CD1c-positive myeloid dendritic cell (primary cell): ENCODE measurements at regions not wholly inside any gene's neighbourhood (a gene's known extent, or its start where the extent isn't known, plus 50 kb on each side); places are given as distances from the start of the nearest gene placed in this dataset.

Experiments used
- DNase-seq: peaks from one replicate; pipeline ENCODE4 v3.0.0-alpha.2; 2016; ENCODE audit errors: extremely low spot score

- no peak for DNase-seq
These were observed 455.5 kb downstream of the CCSER2 start for GRCh38 chr10:84783909-84784308.

- no peak for DNase-seq
These were observed 456.4 kb downstream of the CCSER2 start for GRCh38 chr10:84784749-84785148.

GRCh38 chr10:84789026-84789425, 460.6 kb downstream of the CCSER2 start:
- no peak for DNase-seq

GRCh38 chr10:84798312-84798711, 469.9 kb downstream of the CCSER2 start:
- no peak for DNase-seq

GRCh38 chr10:84801156-84801555, 472.8 kb downstream of the CCSER2 start:
- no peak for DNase-seq

- no peak for DNase-seq
These were observed 473.5 kb downstream of the CCSER2 start for GRCh38 chr10:84801916-84802315.

GRCh38 chr10:84805149-84805548, 476.8 kb downstream of the CCSER2 start:
- DNase-seq = no peak

GRCh38 chr10:84811113-84811512, 482.7 kb downstream of the CCSER2 start:
- DNase-seq = no peak

GRCh38 chr10:84818961-84819360, 490.6 kb downstream of the CCSER2 start:
- no peak for DNase-seq

- no peak for DNase-seq
These were observed 491.7 kb downstream of the CCSER2 start for GRCh38 chr10:84820120-84820519.

- no peak for DNase-seq
These were observed 492.2 kb downstream of the CCSER2 start for GRCh38 chr10:84820596-84820995.

GRCh38 chr10:84822931-84823630, 494.7 kb downstream of the CCSER2 start:
- DNase-seq = no peak

- DNase-seq = no peak
These were observed 496.1 kb downstream of the CCSER2 start for GRCh38 chr10:84824525-84824924.

GRCh38 chr10:84825330-84825729, 496.9 kb downstream of the CCSER2 start:
- DNase-seq = no peak

- DNase-seq = no peak
These were observed 498.3 kb downstream of the CCSER2 start for GRCh38 chr10:84826704-84827103.

- no peak for DNase-seq
These were observed 500.7 kb downstream of the CCSER2 start for GRCh38 chr10:84829131-84829530.

GRCh38 chr10:84837041-84837812, 508.8 kb downstream of the CCSER2 start:
- DNase-seq = no peak

GRCh38 chr10:84837877-84838276, 509.5 kb downstream of the CCSER2 start:
- no peak for DNase-seq

GRCh38 chr10:84838851-84839250, 510.5 kb downstream of the CCSER2 start:
- DNase-seq = no peak

- no peak for DNase-seq
These were observed 514.2 kb downstream of the CCSER2 start for GRCh38 chr10:84842593-84842992.

GRCh38 chr10:84844461-84844860, 516.1 kb downstream of the CCSER2 start:
- DNase-seq = no peak

- DNase-seq = no peak
These were observed 517.4 kb downstream of the CCSER2 start for GRCh38 chr10:84845628-84846261.
